DOHH2 (cell line): ENCODE measurements at regions not wholly inside any gene's neighbourhood (a gene's known extent, or its start where the extent isn't known, plus 50 kb on each side); places are given as distances from the start of the nearest gene placed in this dataset.

Experiments
- H3F3A ChIP-seq: fragments of 200-600 bp; sonication (generic), shearing (Covaris generic); 2 replicates; pipeline ENCODE4 v1.6.0; 2016; ENCODE audit warnings: antibody characterized with exemption, mild to moderate bottlenecking; ENCODE audit not compliant: control insufficient read depth, insufficient read depth
- H3K27ac ChIP-seq: fragments of 200-600 bp; sonication (generic); 2 replicates; pipeline ENCODE4 v1.5.1; 2014; ENCODE audit warnings: low read depth, mild to moderate bottlenecking, low read length, moderate library complexity
- H3K27me3 ChIP-seq: fragments of 200-600 bp; sonication (generic); 2 replicates; pipeline ENCODE4 v1.6.1; 2014; ENCODE audit warnings: mild to moderate bottlenecking, low read length, mixed read lengths; ENCODE audit not compliant: control insufficient read depth
- H3K36me3 ChIP-seq: fragments of 200-600 bp; sonication (generic); 2 replicates; pipeline ENCODE4 v1.6.1; 2014; ENCODE audit warnings: mild to moderate bottlenecking, low read length, moderate library complexity, mixed read lengths; ENCODE audit not compliant: control insufficient read depth
- H3K4me1 ChIP-seq: fragments of 200-600 bp; sonication (generic); 2 replicates; pipeline ENCODE4 v1.6.1; 2014; ENCODE audit warnings: mild to moderate bottlenecking, low read length, mixed read lengths; ENCODE audit not compliant: control insufficient read depth
- H3K4me2 ChIP-seq: fragments of 200-600 bp; sonication (generic); 2 replicates; pipeline ENCODE4 v1.6.0; 2014; ENCODE audit warnings: mild to moderate bottlenecking, low read length, moderate library complexity
- H3K4me3 ChIP-seq: fragments of 200-600 bp; sonication (generic); 2 replicates; pipeline ENCODE4 v1.5.1; 2014; ENCODE audit warnings: mild to moderate bottlenecking, low read length, mixed read lengths
- H3K79me2 ChIP-seq: fragments of 200-600 bp; sonication (generic); 2 replicates; pipeline ENCODE4 v1.6.1; 2014; ENCODE audit warnings: mild to moderate bottlenecking, low read length, mixed read lengths; ENCODE audit not compliant: control insufficient read depth
- H3K9me2 ChIP-seq: fragments of 200-600 bp; sonication (generic); replicated peaks from 2 replicates; pipeline ENCODE4 v1.6.1; 2014; ENCODE audit warnings: mild to moderate bottlenecking, low read length, mixed read lengths; ENCODE audit not compliant: control insufficient read depth
- H3K9me3 ChIP-seq: fragments of 200-600 bp; sonication (generic); 2 replicates; pipeline ENCODE4 v1.6.1; 2014; ENCODE audit warnings: antibody characterized with exemption, low read length, mixed read lengths; ENCODE audit not compliant: control insufficient read depth, insufficient read depth
- H4K20me1 ChIP-seq: fragments of 200-600 bp; sonication (generic); 2 replicates; pipeline ENCODE4 v1.6.0; 2014; ENCODE audit warnings: low read depth, mild to moderate bottlenecking, antibody characterized with exemption, low read length, moderate library complexity; ENCODE audit not compliant: control insufficient read depth, insufficient read depth
- CTCF ChIP-seq: fragments of 200-600 bp; sonication (generic); IDR thresholded peaks from one replicate; pipeline ENCODE4 v1.5.1; 2014; ENCODE audit warnings: antibody characterized with exemption, mild to moderate bottlenecking, low read depth, low read length; ENCODE audit not compliant: poor library complexity, severe bottlenecking
- EZH2phosphoT487 ChIP-seq: fragments of 200-600 bp; sonication (generic); IDR thresholded peaks from 2 replicates; pipeline ENCODE4 v1.6.1; 2017; ENCODE audit warnings: borderline replicate concordance, mild to moderate bottlenecking, antibody characterized with exemption, low read length, moderate library complexity, mixed read lengths

DNA sequence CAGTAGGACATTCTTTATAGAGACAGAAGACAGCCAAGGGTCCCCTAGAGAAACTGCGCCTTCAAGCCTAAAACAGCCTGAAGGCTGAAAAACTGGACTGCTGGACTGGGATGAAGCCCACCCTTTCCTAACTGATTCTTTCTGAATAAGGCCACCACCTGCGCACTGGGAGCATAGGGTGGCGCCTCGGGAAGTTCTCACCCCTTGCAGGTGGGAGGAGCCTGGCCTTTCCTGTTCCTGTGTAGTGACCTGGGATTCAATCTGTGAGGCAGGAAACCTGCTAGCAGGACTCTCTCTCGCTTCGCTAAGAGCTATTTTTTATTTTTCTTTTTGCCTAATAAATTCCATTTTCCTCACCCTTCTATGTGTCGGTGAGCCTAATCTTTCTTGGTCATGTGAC, 61.8 kb upstream of the KLHL13 start:
- H3K27ac ChIP-seq: no peak overlapping the region
- H3F3A ChIP-seq: no peaks in the 10 kb centered on the region
- H3K4me2 ChIP-seq: no peak overlapping the region
- no peaks in the 10 kb centered on the region for H3K9me2 ChIP-seq
- no peaks in the 10 kb centered on the region for H4K20me1 ChIP-seq
- no peaks in the 10 kb centered on the region for H3K27me3 ChIP-seq
- H3K9me3 ChIP-seq: no peaks in the 10 kb centered on the region
- no peaks in the 10 kb centered on the region for H3K79me2 ChIP-seq
- TF ChIP-seq CTCF (no peak), EZH2phosphoT487 (no peak)
- H3K4me3 ChIP-seq: no peak overlapping the region
- no peaks in the 10 kb centered on the region for H3K4me1 ChIP-seq
- no peaks in the 10 kb centered on the region for H3K36me3 ChIP-seq

DNA sequence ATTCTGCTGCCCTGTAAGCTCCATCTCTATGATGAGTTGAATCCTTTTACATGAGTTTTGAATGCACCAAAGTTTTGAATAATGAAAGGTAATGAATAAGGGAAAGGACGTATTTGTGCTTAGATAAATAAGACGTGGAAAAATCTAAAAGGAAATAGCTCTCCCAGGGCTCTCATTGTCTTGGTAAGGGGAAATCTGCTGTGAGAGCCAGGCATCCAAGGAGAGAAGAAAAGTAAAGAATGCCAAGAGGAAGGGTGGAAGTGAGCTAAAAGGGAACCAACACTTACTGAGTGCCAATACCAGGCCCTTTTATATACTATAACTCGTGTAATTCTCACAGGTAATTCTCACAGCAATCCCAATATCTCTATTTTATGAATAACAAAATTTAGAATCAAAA, 62.6 kb upstream of the KLHL13 start:
- no peak overlapping the region for H3K27ac ChIP-seq
- no peaks in the 10 kb centered on the region for H3F3A ChIP-seq
- no peaks in the 10 kb centered on the region for H3K27me3 ChIP-seq
- no peaks in the 10 kb centered on the region for H4K20me1 ChIP-seq
- H3K9me3 ChIP-seq: no peaks in the 10 kb centered on the region
- no peaks in the 10 kb centered on the region for H3K79me2 ChIP-seq
- H3K4me2 ChIP-seq: no peak overlapping the region
- TF ChIP-seq EZH2phosphoT487 (no peak), CTCF (no peak)
- no peaks in the 10 kb centered on the region for H3K36me3 ChIP-seq
- H3K4me1 ChIP-seq: no peaks in the 10 kb centered on the region
- H3K9me2 ChIP-seq: no peaks in the 10 kb centered on the region
- no peak overlapping the region for H3K4me3 ChIP-seq

GRCh38 chrX:118179718-118180117, 63.1 kb upstream of the KLHL13 start:
- H3F3A ChIP-seq: no peaks in the 10 kb centered on the region
- TF ChIP-seq CTCF: no peak
- no peak for TF ChIP-seq EZH2phosphoT487

DNA sequence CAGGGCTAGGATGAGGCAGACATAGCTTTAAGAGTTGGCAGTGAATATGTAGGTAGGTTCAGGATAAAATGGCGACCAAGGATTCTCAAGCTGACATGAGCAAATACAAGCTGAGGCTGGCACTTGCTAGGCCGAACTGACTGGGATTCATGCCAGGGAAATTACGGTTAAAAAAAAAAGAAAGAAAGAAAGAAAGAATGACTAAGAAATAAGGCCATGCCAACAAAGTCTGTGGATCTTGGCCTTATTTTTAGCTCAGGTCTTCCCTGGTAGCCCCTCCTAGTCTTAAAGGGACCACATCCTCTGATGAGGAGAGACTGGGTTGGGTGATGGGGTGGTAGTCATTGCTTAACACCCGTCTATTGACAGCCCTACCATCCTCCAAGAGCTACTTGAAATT, 64.4 kb upstream of the KLHL13 start:
- Histone ChIP-seq H3F3A (no peaks in the 10 kb centered on the region), H3K9me3 (no peaks in the 10 kb centered on the region), H4K20me1 (no peaks in the 10 kb centered on the region), H3K4me3 (no peak overlapping the region), H3K4me1 (no peaks in the 10 kb centered on the region), H3K36me3 (no peaks in the 10 kb centered on the region), H3K27me3 (no peaks in the 10 kb centered on the region), H3K9me2 (no peaks in the 10 kb centered on the region), H3K4me2 (no peak overlapping the region), H3K79me2 (no peaks in the 10 kb centered on the region), H3K27ac (no peak overlapping the region)
- TF ChIP-seq EZH2phosphoT487 (no peak), CTCF (no peak)

More at GRCh38 chrX:118179718-118180117, 63.1 kb upstream of the KLHL13 start:
- Histone ChIP-seq H3K4me1 (no peaks in the 10 kb centered on the region), H3K27ac (no peak overlapping the region), H3K36me3 (no peaks in the 10 kb centered on the region), H4K20me1 (no peaks in the 10 kb centered on the region), H3K27me3 (no peaks in the 10 kb centered on the region), H3K4me2 (no peak overlapping the region), H3K79me2 (no peaks in the 10 kb centered on the region), H3K9me2 (no peaks in the 10 kb centered on the region), H3K4me3 (no peak overlapping the region), H3K9me3 (no peaks in the 10 kb centered on the region)
